SK-N-SH treated with all-trans-retinoic acid at 6 μM for 48 hours (cell line): ENCODE measurements at regions not wholly inside any gene's neighbourhood (a gene's known extent, or its start where the extent isn't known, plus 50 kb on each side); places are given as distances from the start of the nearest gene placed in this dataset.

Source experiments
- ARNTL ChIP-seq: fragments of 450-650 bp; formaldehyde crosslinking; IDR thresholded peaks from 2 replicates; pipeline ENCODE4 v1.5.0; 2020; ENCODE audit warnings: low read depth, mild to moderate bottlenecking, moderate library complexity, borderline replicate concordance
- PPARA ChIP-seq: fragments of 250-450 bp; sonication (Bioruptor Pico); IDR thresholded peaks from 2 replicates; pipeline ENCODE4 v1.5.0; 2020; ENCODE audit warnings: mild to moderate bottlenecking, borderline replicate concordance
- RARB ChIP-seq: fragments of 250-450 bp; sonication (Bioruptor Pico); IDR thresholded peaks from 2 replicates; pipeline ENCODE4 v1.8.0; 2021; ENCODE audit warnings: mild to moderate bottlenecking, moderate library complexity
- TCF4 ChIP-seq: fragments of 250-450 bp; sonication (Bioruptor Pico); IDR thresholded peaks from 2 replicates; pipeline ENCODE4 v1.8.0; 2021; ENCODE audit warnings: mild to moderate bottlenecking, moderate library complexity, borderline replicate concordance
- ZNF565 ChIP-seq: fragments of 450-650 bp; formaldehyde crosslinking; conservative IDR thresholded peaks from 2 replicates; pipeline ENCODE4 v1.5.0; 2020; ENCODE audit warnings: low read depth, mild to moderate bottlenecking, moderate library complexity
- TF ChIP-seq, protein P1 (sequence below): fragments of 250-450 bp; sonication (Bioruptor Pico); IDR thresholded peaks from 2 replicates; pipeline ENCODE4 v1.8.0; 2020; ENCODE audit warnings: mild to moderate bottlenecking, moderate library complexity, borderline replicate concordance

DNA sequence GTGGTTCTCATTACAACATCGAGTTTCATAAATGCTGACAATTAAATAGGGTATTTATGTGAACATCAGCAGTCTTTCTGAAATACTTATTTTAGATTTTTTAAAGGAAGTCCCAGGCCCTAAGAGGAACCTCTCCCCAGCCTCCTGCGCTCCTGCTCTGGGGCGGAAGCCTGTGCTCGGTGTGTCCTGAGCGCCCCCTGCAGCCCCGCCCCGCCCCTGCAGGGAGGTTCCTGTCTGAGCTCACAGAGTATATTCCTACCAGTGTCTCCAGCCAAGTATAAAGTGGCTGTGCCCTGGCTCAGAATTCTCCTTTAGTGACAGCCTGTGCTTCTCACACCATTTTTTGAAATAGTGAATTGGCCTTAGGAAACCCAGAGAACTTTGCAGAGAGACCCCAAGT is 567.9 kb downstream of the GOLGA6L6 start:
- TF ChIP-seq ARNTL (CRISPR knock-in tag): no peak
- TF ChIP-seq, protein P1, sequence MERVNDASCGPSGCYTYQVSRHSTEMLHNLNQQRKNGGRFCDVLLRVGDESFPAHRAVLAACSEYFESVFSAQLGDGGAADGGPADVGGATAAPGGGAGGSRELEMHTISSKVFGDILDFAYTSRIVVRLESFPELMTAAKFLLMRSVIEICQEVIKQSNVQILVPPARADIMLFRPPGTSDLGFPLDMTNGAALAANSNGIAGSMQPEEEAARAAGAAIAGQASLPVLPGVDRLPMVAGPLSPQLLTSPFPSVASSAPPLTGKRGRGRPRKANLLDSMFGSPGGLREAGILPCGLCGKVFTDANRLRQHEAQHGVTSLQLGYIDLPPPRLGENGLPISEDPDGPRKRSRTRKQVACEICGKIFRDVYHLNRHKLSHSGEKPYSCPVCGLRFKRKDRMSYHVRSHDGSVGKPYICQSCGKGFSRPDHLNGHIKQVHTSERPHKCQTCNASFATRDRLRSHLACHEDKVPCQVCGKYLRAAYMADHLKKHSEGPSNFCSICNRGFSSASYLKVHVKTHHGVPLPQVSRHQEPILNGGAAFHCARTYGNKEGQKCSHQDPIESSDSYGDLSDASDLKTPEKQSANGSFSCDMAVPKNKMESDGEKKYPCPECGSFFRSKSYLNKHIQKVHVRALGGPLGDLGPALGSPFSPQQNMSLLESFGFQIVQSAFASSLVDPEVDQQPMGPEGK (CRISPR knock-in tag): no peak
- no peak for TF ChIP-seq ZNF565
- TF ChIP-seq TCF4 (CRISPR knock-in tag): no peak
- TF ChIP-seq RARB (CRISPR knock-in tag): no peak
- TF ChIP-seq PPARA (CRISPR knock-in tag): no peak
